ENCODE measurements at regions not wholly inside any gene's neighbourhood (a gene's known extent, or its start where the extent isn't known, plus 50 kb on each side); places are given as distances from the start of the nearest gene placed in this dataset.
"Not testable (repeated sequence)": the region's sequence is repeated elsewhere in the genome, so short reads cannot be mapped to it uniquely, and the experiment has no call there.

DNA sequence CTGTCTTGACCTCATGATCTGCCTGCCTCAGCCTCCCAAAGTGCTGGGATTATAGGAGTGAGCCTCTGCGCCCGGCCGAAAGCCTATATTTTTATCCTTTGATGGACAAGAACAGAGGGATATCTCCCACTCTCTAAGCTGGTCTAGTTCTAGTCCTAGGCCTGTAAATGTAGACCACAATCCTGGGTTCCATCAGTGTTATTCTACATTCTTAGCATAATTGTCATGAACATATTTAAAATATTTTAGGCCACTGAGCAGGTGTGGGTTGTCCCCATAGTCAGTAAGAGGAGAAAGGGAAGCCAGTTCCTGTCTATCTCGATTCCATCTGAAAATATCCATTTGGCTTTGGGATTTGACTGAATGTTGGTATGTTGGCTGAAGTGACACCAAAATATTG is 118.1 kb downstream of the EBLN2 start:
- DNase-seq = no peak

DNA sequence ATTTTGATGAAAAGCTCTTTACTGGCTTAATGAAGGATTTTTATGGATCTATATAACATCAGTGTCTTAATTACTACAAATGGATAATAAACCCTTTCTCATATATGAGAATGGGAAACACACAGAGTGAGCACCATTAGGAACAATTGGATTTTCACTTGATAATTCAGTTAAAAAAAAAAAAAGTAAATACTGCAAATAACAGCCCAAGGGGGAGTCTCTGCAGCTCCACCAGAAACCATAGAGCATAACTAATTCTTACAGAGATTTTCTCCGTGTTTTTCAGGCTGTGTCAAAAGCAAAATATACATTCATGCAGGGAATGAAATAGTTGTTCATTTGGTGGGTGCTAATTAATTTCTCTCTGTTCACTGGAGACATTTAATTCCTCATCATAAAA is 125.3 kb downstream of the EBLN2 start:
- no peak for DNase-seq

DNA sequence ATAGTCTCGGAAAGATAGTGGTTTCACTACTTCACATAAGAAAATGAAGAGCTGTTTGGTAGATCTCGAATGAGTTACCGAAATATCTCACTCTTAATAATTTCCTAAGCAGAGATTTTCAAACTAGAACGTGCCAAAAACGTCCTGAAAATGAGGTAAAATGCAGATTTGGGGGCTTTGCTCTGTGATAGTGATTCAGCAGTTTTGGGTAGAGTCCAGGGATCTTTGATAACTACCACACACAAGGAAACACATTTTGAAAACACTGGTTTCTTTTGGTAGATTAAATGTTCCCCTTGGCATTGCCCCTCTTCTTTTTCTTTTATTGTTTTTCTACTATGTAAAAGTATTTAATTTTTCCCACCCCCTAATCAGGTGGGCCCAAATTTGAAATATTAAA is 125.9 kb downstream of the EBLN2 start:
- DNase-seq = no peak

DNA sequence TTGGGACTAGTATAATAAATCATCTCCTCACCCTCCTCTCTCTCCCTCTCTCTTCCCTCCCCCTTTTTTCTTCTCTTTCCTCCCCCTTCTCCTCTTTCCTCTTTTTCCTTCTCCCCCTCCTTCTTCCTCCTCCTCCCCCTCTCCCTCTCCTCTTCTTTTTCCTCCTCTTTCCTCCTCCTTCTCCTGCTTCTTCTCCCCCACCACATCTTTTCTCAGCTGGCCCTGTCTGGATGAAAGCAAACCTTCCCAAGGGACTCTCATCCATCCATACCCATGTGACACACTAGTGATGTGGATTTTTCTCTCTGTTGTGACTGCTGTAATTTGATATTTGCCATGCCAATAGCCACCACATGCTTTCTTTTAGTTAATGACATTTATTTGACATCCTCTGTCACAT is 127.2 kb downstream of the EBLN2 start:
- DNase-seq = peak; percentile 83

DNA sequence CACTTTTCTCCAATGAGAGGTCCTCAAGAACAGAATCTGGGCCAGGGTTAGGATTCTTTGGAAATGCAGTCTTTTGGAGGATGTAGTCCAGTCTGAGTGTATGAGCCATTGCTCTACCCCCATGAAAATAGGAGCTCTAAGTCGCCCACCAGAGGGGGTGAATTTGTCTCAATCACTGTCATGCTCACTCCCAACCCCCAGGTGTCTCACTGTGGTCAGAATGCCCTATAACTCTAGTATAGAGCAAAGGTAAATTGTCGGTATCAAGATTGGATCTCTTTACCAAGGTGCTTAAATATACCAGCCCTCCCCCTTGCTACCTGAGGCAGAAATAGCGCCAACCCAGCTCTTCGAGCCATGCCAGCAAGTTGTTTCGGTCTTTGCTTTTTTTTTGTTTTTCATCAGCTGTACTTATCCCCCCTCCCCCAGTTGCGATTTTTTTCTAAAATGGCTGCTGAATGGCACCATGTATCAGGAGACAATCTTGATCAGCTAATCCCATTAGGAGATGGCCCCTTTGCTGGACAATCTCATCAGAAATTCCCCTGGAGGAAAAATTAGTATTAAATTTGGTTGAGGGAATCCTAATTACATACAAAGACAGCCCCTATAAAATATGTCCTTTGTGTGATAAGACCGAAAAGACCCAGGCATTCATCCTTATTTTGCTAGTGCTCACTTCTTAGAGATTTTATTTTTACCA is 130.7 kb downstream of the EBLN2 start:
- no peak for DNase-seq

GRCh38 chr3:73193943-73194342 is 132.5 kb downstream of the EBLN2 start:
- DNase-seq = not testable (repeated sequence)

GRCh38 chr3:73197187-73197586 is 135.7 kb downstream of the EBLN2 start:
- DNase-seq = no peak

DNA sequence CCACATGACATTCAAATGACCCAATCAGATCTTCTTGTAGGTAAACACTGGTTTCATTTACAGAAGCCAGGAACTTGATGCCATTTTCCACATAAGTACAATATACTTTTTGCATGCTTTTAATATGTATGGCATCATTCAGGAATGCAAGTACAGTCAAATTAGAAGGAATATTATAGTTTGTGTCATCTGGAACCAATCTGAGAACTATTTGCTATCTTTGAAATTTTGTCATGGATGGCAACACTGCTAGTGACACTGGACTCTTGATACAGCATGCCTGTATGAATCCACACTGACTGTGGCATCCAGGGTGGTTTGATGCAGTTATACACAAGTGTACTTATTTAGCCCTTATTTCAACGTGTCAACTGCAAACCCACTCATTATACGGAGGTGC is 141.6 kb downstream of the EBLN2 start:
- peak; percentile 64 for DNase-seq

DNA sequence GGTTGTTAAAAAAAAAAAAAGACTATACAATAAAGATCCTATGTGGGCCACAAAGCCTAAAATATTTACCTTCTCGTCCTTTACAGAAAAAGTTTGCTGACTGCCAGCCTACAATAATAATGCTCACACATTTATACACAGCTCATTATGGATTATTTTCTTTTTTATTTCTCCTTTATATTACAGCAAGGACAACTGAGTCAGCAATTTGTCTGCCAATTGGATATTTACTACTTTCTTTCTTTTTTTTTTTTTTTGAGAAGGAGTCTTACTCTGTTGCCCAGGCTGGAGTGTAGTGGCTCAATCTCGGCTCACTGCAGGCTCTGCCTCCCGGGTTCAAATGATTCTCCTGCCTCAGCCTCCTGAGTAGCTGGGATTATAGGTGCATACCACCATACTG is 142.2 kb downstream of the EBLN2 start:
- no peak for DNase-seq

DNA sequence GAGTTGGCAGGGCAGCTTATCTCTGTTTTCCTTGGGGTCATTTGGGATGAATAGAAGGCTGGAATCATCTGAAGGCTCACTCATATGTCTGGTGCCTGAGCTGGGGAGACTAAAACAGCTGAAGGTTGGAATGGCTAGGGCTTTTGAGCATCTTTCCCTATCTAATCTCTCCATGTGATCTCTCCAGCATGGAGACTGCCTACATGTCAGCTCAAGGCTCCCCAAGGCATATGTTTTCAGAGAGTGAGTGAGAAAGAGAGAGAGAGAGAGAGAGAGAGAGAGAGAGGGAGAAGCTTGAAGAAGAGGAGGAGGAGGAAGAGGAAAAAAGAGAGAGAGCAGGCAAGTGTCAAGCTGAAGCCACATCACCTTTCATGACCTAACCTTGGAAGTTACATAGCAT is 143.4 kb downstream of the EBLN2 start:
- no peak for DNase-seq

GRCh38 chr3:73206030-73206429 is 144.6 kb downstream of the EBLN2 start:
- no peak for DNase-seq

DNA sequence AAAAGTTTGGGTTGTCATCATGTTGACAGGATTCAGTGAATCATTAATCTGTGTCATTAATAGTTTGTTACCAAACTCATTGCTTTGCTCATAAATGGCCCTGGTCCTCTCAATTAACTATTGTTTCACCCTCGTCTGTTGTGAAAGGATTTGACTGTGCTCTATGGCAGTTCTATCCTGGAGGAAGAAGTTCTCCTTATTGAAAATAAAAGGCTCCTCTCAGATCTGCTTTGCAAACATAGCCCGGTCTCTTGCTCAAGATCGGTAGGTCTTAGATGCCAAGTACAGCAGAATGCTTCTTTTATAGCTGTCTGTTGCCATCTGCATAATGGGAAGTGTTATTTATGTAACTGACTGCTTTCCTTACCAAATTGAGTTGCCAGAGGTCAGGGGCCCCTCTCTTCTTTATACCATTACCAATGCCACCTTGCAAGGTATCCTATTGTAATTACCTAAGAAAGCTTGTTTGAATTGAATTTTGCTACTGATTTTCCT is 146.5 kb downstream of the EBLN2 start:
- DNase-seq = no peak

DNA sequence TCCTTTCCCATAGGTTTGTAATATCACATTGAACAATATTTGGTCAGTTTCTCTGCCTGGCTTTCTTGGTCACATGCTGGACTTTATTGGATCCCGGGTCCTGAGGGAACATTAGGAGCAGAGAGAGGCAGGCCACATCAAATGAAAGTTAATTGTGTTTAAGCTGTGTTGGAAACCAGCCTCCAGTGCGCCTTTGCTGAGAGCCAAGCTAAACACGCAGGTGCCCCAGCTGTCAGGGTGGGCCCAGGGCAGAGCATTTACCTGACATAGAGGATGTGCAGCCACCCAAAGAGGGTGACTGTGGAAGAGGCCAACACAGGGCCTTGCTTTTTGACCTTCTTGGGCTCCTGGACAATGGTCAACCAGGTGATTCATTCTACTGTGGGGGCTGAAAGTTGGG is 149.3 kb downstream of the EBLN2 start:
- DNase-seq = no peak

- DNase-seq = no peak
Observed at GRCh38 chr3:73212683-73213082, 151.2 kb downstream of the EBLN2 start.

GRCh38 chr3:73213896-73214295 is 152.4 kb downstream of the EBLN2 start:
- peak; percentile 49 for DNase-seq

- DNase-seq = peak; percentile 25
Observed at GRCh38 chr3:73214846-73215245, 153.4 kb downstream of the EBLN2 start.

DNA sequence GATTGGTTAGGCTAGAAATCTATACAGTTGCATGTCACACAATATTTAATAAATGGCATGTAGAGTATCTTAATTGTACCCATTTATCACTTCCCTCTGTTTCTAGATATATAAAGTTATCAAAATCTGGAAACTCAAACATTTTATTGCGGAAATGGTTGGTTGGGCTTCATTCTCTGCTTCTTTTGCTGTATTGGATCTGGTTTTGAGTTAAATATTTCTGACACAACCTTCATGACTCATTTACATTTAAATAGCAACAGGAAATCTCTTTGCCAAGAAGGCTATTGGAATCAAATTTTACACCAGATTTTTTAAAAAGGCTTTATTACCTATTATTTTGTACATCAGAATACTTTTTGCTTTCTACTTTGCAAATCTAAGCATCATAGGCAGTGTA is 153.8 kb downstream of the EBLN2 start:
- DNase-seq = peak; percentile 59

DNA sequence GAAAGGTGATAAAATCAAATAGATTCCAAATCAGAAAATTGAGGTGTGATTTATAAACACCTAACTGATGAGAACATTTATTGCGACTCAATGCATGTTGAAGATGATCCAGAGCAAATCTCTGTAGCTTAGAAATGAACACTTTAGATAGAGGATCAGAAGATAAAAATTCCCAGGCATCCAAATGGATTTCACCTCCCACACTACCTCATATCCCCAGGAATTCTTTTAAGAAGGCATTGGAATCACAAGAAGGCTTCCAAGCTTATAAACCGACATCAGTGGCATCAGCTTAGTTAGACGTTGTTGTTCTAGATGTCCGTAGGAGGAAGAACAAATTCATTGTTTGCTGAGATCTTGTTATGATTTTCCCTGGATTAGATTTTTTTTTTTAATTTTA is 154.4 kb downstream of the EBLN2 start:
- peak; percentile 42 for DNase-seq

DNA sequence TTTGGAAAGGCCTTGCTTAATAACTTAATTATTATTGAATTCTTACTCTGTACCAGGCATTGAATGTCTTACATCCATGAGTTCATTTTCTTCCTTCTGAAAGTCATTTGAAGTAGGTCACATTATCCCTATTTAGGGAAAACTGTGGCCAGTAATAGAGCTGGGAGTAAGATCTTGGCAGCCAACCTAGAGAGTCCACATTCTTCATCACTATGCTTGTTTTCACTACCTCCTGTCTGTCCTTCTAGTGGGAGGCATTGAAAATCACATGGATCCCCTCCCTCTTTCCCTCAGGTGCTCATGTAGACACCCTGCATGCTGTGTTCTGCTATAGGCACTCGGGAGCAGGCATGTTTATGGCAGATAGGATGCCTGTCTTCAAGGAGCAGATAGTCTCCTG is 154.9 kb downstream of the EBLN2 start:
- DNase-seq = peak; percentile 44

DNA sequence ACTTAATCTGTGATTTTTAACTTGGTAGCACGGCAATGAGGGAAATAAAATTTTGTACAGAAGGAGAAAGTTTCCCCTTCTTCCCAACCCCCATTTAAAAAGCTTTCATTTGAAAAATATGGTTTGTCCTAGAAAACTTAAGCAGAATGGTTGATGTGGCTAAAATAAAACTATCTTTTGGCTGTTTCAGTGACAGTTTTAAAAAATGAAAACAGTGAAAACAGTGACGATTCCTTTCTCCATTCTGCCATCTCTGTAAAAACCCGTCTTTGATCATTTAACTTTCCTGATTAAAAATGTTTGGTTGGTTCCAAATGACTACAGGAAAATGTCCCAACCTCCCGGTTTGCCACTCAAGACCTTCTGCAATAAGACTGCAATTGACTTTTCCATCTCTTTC is 160.7 kb downstream of the EBLN2 start:
- DNase-seq = no peak

GRCh38 chr3:73225146-73225855 is 163.8 kb downstream of the EBLN2 start:
- no peak for DNase-seq

DNA sequence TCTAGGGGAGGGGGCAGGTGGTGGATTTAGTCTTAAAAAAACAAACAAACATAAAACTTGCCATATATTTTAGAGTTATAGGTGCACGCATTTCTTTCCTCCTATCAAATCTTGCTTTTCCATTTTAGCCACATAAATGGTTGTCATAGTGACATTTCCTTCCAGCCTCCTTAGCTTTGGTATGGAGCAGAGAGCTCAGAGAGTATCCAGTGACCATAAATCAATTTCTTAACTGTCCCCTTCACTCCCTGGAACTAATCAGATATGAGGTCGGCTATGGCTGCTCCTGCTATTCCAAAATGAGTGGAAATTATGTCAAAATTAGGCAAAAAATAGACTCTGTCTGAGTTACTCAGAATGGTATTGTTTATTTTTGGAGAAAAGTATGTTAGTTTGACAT is 164.5 kb downstream of the EBLN2 start:
- DNase-seq = peak; percentile 17

DNA sequence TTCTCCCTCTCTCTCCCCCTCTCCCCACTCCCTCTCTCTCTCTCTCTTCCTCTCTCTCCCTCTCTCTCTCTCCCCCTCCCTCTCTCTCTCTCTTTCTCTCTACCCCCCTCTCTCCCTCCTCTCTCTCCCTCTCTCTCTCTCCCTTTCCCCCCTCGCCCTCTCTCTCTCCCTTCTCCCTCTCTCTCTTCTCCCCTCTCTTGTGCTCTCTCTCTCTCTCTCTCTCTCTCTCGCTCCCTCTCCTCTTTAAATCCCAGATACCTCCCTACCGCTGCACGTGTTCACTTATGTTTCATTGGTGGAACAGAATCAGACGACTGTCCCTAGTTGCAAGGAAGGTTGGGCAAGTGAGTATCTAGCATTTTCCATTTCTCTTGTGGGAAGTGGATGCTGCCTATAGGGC is 166.5 kb downstream of the EBLN2 start:
- no peak for DNase-seq

GRCh38 chr3:73228437-73228836 is 167.0 kb downstream of the EBLN2 start:
- DNase-seq = peak; percentile 38
